Endothelial cell of hepatic sinusoid (primary cell): ENCODE measurements at regions not wholly inside any gene's neighbourhood (a gene's known extent, or its start where the extent isn't known, plus 50 kb on each side); places are given as distances from the start of the nearest gene placed in this dataset.

Source experiments
- in situ Hi-C: cut with HindIII; loops from 2 replicates; pipeline ENCODE4 v1.10.0; 2017; ENCODE audit warnings: low sequenced_read_pairs

- in situ Hi-C loops = no loop called here
Measured at GRCh38 chr2:195021711-195022507, 635.1 kb upstream of the SLC39A10 start.

- in situ Hi-C loops = no loop called here
Measured at GRCh38 chr2:195018462-195018861, 638.6 kb upstream of the SLC39A10 start.

- in situ Hi-C loops = no loop called here
Measured at GRCh38 chr2:195017890-195018289, 639.1 kb upstream of the SLC39A10 start.

- in situ Hi-C loops = no loop called here
Measured at GRCh38 chr2:195016841-195017240, 640.2 kb upstream of the SLC39A10 start.

GRCh38 chr2:195009202-195009601 lies 647.8 kb upstream of the SLC39A10 start:
- in situ Hi-C loops = no loop called here

- in situ Hi-C loops = no loop called here
Measured at GRCh38 chr2:195006856-195007255, 650.2 kb upstream of the SLC39A10 start.

- in situ Hi-C loops = no loop called here
Measured at GRCh38 chr2:195003881-195004471, 653.0 kb upstream of the SLC39A10 start.

- in situ Hi-C loops = no loop called here
Measured at GRCh38 chr2:195001924-195002323, 655.1 kb upstream of the SLC39A10 start.

- in situ Hi-C loops = no loop called here
Measured at GRCh38 chr2:194999771-195000170, 657.3 kb upstream of the SLC39A10 start.

- in situ Hi-C loops = no loop called here
Measured at GRCh38 chr2:194992648-194993047, 664.4 kb upstream of the SLC39A10 start.

- in situ Hi-C loops = no loop called here
Measured at GRCh38 chr2:194985258-194985657, 671.8 kb upstream of the SLC39A10 start.

- in situ Hi-C loops = no loop called here
Measured at GRCh38 chr2:194962254-194962653, 694.8 kb upstream of the SLC39A10 start.

GRCh38 chr2:194954218-194954617 lies 702.8 kb upstream of the SLC39A10 start:
- in situ Hi-C loops = no loop called here

GRCh38 chr2:194946826-194947225 lies 710.2 kb upstream of the SLC39A10 start:
- in situ Hi-C loops = no loop called here

GRCh38 chr2:194938066-194938465 lies 719.0 kb upstream of the SLC39A10 start:
- in situ Hi-C loops = no loop called here

GRCh38 chr2:194927489-194927888 lies 729.5 kb upstream of the SLC39A10 start:
- in situ Hi-C loops = no loop called here

GRCh38 chr2:194926873-194927272 lies 730.2 kb upstream of the SLC39A10 start:
- in situ Hi-C loops = no loop called here

- in situ Hi-C loops = no loop called here
Measured at GRCh38 chr2:194925742-194926141, 731.3 kb upstream of the SLC39A10 start.

GRCh38 chr2:194917519-194917918 lies 739.5 kb upstream of the SLC39A10 start:
- in situ Hi-C loops = no loop called here

GRCh38 chr2:194915485-194915884 lies 741.5 kb upstream of the SLC39A10 start:
- in situ Hi-C loops = no loop called here

GRCh38 chr2:194907569-194907968 lies 749.5 kb upstream of the SLC39A10 start:
- in situ Hi-C loops = no loop called here

GRCh38 chr2:194896871-194897270 lies 760.2 kb upstream of the SLC39A10 start:
- in situ Hi-C loops = no loop called here

- in situ Hi-C loops = no loop called here
Measured at GRCh38 chr2:194883711-194884110, 773.3 kb upstream of the SLC39A10 start.
